Activated naive CD4-positive, alpha-beta T cell treated with anti-CD3 and anti-CD28 coated beads, Interleukin-2, amount 50 U/mL, for 16 hours (primary cell): ENCODE measurements at regions not wholly inside any gene's neighbourhood (a gene's known extent, or its start where the extent isn't known, plus 50 kb on each side); places are given as distances from the start of the nearest gene placed in this dataset.
"Not testable (repeated sequence)": the region's sequence is repeated elsewhere in the genome, so short reads cannot be mapped to it uniquely, and the experiment has no call there.

ENCODE experiments used
- DNase-seq: peaks from one replicate; pipeline ENCODE4 v3.0.0-alpha.2; 2020

GRCh38 chr1:144021690-144022384 lies 50.1 kb upstream of the FAM72C start:
- not testable (repeated sequence) for DNase-seq
